ENCODE measurements at regions not wholly inside any gene's neighbourhood (a gene's known extent, or its start where the extent isn't known, plus 50 kb on each side); places are given as distances from the start of the nearest gene placed in this dataset.
"Not testable (repeated sequence)": the region's sequence is repeated elsewhere in the genome, so short reads cannot be mapped to it uniquely, and the experiment has no call there.

DNA sequence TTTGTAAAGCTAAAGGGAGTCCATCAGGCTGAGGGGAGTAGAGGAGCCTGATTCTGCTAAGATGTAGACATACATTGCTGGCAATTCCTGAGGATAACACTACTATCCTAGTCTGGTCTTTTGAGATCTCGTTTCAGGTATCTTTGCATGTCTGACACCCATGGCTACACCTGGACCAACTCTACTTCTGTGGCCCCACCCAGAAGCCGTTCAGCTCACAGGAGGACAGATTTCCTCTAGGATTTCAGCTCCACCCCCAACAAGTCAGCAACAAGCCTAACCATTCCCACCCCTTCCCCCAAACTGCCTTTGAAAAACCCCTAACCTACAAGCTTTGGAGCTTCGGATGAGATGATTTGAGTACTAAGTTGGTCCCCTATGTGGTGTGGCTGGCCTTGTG is 848.2 kb downstream of the NLGN4X start:
- no peak overlapping the region for H3K4me3 ChIP-seq

DNA sequence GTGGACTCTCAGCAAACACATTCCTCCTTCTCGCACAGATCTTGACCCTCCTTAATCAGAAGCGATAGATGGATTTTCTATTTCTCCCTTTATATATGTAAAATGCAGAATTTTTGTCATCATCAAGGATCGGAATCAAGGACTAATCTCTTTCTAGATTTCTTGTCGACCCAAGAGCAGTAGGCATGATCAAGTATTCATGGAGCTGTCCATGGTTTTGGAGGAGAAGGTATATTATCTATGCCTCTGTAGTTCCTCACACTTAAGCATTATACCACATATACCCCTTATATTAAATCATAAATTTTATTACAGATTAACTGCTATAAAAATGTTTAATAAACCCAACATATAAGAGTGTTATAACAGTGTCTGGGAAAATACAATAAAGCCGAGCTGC is 886.8 kb downstream of the NLGN4X start:
- H3K27ac ChIP-seq = no peak overlapping the region
- no peak overlapping the region for H3K4me3 ChIP-seq

More for the DNA sequence above, 848.2 kb downstream of the NLGN4X start:
- no peak overlapping the region for H3K27ac ChIP-seq

DNA sequence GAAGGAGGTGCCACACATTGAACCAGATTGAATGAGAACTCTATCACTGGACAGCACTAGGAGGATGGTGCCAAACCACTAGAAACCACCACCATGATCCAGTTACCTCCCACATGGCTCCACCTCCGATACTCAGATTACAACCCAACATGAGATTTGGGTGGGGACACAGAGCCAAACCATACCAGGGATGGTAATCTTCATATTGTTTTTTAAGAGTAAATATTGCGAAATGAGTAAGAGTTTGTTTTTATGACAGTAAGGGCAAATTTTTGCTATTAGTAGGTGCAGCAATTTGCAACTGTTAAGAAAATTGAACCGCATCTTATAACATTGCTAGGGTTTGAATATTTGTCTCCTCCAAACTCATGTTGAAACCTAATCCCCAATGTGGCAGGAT is 891.5 kb downstream of the NLGN4X start:
- no peak overlapping the region for H3K27ac ChIP-seq
- H3K4me3 ChIP-seq = no peak overlapping the region

DNA sequence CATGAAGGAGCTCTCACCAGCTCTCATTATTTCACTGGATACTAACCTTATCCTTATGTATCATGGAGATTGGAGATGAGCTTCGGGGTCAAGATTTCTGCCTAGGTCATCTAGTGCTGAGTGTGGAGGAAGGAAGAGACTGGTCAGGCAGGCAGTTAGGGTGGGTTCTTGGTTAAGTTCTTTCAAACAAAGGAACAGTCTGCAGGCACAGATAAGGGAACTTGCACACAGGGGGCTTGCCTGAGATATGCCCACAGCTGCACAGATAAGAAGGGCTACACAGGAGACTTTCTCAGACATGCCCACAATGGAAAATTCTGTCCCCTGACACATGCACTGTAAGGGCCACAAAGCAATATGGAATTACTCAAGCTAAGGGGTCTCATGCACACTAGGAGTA is 904.1 kb downstream of the NLGN4X start:
- no peak overlapping the region for H3K4me3 ChIP-seq
- H3K27ac ChIP-seq = no peak overlapping the region

DNA sequence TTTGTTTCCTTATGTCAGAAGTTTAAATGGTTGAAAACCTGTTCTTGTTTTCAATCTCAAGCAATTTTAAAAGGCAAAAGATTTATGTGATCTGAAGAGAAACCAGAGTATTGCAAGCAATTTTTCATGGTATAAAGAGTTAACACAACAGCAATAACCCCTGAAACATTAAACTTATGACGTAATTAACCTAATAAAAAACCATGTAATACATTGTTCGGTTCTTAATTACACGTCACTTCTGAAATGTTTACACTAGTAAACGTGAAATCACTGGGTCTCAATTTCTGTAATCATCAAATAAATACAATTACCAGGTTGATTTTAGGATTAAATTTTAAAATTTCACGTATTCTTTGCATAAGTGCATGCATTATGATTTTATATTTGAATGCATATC is 914.5 kb downstream of the NLGN4X start:
- Histone ChIP-seq H3K4me3 (no peak overlapping the region), H3K27ac (no peak overlapping the region)

DNA sequence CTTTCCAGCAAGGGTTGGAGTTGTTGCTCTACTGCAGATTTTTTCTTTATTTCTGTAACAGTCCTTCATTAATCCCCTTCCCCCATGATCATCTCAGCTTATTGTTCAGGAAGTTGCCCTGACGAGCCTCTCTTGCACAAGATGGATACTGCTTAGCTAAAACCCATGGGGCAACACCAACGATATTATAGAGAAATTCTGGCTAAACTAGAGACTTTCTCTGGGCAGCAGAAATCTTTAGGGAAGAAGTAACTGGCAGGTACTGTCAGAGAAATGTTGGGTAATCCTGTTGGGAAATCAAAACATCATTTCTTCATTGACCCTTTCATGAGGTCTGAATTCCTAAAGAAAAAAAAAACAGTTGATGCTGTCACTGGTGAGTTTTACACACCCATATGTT is 921.3 kb downstream of the NLGN4X start:
- H3K4me3 ChIP-seq = no peak overlapping the region
- H3K27ac ChIP-seq = no peak overlapping the region

DNA sequence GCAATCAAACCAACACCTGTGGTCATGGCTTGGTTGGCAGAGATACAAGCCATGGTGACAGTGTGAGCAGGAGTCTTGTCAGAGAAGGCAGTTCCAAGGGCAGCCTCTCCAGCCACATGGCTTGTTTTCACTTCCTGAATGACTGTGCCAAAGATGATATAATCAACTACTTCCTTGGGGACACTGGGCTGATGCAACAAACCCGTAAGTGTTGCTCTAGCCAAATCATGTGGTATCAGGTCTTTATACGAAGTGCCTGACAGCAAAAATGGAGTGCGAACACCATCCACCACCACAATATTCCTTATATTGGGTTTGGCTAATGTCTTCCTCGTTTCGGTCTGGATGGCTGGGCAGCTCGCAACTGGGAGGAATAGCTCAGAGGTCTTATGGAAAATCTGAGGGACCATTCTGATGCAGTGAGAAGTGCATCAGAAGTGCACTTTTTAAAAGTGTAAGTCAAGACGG is 922.0 kb downstream of the NLGN4X start:
- no peak overlapping the region for H3K4me3 ChIP-seq
- no peak overlapping the region for H3K27ac ChIP-seq

DNA sequence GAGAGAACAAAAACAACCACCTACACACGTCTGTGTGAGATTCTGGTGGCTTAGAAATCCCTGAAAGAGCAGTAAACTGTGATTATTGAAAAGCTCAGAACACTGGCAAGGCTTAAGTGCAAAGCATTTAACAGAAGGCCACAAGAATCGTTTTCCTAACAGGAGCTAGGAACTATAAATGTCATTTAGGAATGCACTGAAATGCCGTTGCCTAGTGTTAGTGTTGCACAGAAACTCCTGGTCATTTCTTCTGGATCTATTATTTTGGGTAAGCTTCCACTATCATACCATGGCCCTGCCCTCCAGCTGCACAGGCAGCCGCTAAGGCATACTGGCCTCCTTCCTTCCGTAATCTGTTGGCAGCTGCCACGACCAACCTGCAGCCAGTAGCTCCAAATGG is 923.2 kb downstream of the NLGN4X start:
- H3K4me3 ChIP-seq = no peak overlapping the region
- no peak overlapping the region for H3K27ac ChIP-seq

DNA sequence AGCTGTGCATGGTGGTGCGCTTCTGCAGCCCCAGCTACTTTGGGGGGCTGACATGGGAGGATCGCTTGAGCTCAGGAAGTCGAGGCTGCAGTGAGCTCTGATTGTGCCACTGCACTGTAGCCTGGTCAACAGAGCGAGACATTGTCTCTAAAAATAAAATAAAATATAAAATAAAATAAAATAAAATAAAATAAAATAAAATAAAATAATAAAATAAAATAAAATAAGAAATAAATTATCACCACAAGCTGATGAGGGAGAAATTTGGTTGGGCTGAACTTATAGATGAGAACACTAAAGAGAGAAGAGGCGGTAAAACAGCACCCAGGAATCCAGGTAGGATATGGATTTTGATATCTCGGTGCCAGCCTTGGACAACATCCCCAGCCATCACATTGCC is 933.7 kb downstream of the NLGN4X start:
- Histone ChIP-seq H3K4me3 (no peak overlapping the region), H3K27ac (no peak overlapping the region)

DNA sequence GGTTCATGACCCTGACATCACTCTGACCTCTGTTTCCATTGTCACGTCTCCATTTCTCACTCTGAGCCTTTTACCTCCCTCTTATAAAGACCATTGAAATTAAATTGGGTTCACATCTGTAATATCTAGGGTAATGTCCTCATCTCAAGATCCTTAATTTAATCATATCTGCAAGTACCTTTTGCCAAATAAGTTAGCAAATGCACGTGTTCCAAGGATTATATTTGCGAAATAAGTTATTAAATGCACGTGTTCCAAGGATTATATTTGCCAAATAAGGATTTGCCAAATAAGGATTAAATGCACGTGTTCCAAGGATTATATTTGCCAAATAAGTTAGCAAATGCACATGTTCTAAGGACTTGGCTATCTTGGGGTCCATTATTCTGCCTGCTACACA is 938.0 kb downstream of the NLGN4X start:
- H3K4me3 ChIP-seq = no peak overlapping the region
- no peak overlapping the region for H3K27ac ChIP-seq

DNA sequence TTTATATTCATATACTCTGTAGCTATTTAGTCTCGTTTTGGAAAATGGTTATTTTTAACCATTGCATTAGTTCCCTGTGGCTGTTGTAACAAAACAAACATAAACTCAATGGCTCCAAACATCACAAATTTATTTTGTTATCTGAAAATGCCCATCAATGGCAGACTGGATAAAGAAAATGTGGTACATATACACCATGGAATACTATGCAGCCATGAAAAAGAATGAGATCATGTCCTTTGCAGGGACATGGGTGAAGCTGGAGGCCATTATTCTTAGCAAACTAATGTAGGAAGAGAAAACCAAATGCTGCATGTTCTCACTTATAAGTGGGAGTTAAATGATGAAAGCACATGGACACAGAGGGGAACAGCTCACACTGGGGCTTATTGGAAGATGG is 938.7 kb downstream of the NLGN4X start:
- H3K27ac ChIP-seq, H3K4me3 ChIP-seq: not testable (repeated sequence)

DNA sequence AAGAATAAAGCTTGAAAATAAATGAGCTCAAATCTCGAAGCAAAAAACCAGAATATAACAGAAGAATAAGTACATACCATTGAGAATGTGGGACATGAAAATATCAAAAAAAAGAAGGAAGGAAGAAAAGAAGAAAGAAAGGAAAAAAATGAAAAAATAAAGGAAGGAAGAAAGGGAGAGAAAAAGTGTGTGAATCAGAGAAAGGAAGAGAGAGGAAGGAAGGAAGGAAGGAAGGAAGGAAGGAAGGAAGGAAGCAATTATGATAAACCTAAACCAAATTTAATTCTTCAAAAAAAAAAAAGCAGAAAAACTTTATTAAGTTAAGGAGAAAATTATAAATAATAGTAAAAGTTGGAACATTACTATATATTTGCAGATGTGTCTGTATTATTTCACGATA is 949.8 kb downstream of the NLGN4X start:
- no peak overlapping the region for H3K27ac ChIP-seq
- H3K4me3 ChIP-seq = no peak overlapping the region

DNA sequence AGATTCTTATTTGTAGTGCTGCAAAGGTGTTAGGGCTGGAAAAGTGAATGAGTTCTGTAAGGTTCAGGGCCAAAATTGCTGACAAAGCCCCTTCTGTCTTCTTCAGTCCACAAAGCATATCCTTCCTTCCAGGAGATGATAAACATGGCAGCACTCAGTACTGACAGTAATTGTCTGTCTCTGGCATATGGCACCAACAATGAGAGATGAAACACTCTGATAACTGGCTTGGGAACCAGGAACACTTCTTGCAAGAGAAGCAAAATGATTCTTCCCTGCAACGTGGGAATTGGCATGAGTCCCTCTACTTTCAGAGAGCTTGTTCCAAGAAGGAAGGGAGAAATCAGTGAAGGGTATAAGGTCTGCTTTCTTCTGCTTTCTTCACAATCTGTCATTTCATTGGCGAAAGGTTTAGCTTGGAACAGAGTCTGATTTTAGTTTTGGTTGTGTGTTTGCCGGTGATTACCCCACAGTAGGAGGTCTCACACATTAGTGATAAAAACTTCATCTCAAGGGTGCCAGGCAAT is 963.3 kb downstream of the NLGN4X start:
- H3K27ac ChIP-seq = no peak overlapping the region
- no peak overlapping the region for H3K4me3 ChIP-seq

DNA sequence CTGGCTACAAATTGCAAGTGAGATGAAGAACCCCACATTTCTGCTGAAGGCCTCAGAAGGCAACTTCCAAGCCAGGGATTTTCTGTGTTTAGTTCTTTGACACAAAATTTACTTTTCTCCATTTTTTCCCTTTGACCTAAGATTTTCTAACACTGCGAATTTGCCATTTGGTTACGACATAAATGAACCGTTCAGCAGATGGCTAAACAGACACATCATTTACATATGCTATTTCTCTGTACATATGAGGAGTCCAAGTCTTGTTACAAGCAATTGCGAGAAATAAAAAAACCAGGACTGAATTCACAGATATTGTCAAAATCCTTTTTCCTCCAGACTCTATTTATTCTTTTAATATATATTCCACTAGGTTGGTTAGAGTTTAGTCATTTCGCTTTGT is 978.6 kb downstream of the NLGN4X start:
- Histone ChIP-seq H3K27ac (no peak overlapping the region), H3K4me3 (no peak overlapping the region)

DNA sequence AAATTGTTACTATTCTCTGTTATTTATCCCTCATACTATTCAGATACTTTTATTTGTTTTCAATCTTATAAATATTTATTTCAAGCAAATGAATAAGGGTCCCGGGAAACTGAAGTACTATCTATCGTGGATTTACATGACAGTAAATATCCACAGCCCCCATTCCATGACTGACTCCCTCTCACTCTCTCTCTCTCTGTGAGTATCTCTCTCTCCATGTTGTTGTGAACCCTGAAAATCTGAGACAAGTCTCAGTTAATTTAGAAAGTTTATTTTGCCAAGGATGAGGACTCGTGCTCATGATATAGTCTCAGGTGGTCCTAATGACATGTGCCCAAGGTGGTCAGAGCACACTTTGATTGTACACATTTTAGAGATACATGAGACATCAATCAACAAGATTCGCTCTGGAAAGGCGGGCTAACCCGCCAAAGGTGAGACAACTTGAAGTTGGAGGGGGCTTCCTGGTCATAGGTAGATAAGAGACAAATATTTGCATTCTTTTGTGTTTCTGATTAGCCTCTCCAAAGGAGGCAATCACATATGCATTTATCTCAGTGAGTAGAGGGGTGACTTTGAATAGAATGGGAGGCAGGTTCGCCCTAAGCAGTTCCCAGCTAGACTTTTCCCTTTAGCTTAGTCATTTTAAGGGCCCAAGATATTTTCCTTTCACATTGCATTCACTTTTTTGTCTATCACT is 986.4 kb downstream of the NLGN4X start:
- no peak overlapping the region for H3K27ac ChIP-seq
- no peak overlapping the region for H3K4me3 ChIP-seq

DNA sequence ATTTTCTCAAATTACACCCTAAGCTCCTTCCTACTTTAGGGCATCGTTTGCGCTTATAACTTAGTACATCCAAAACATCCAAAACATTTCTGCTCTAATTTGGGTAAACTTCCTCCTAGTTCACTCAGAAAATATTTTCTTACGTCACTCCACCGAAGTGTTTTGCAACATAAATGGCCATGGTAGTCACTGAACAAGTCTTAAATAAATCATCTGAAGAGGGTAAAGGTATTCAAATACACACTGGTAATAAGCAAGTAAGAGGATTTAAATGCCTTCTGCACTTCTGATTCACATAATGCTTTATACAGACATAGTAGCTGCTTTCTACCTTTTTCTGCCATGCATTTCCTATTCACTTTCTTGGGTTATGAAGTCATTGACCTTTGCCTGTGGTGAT is 991.9 kb downstream of the NLGN4X start:
- no peak overlapping the region for H3K4me3 ChIP-seq
- no peak overlapping the region for H3K27ac ChIP-seq

DNA sequence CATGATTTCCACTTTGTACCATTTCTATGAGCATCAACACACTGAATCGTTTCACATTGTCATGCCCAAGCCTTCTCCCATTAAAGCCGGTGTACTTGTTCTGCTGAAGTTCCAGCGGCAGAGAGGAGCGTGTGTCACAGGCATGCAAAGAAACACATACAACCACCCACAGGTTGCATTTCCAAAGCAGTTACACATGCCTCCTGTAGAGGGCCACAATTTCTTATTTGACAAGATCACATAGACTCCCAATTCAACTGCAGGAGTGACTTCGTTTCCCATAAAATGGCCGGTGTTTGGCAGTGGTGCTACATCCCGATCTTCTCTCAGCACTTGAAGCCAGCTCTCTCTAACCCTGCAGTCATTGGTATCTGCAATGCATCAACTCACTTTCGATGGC is 992.6 kb downstream of the NLGN4X start:
- no peak overlapping the region for H3K27ac ChIP-seq
- no peak overlapping the region for H3K4me3 ChIP-seq

DNA sequence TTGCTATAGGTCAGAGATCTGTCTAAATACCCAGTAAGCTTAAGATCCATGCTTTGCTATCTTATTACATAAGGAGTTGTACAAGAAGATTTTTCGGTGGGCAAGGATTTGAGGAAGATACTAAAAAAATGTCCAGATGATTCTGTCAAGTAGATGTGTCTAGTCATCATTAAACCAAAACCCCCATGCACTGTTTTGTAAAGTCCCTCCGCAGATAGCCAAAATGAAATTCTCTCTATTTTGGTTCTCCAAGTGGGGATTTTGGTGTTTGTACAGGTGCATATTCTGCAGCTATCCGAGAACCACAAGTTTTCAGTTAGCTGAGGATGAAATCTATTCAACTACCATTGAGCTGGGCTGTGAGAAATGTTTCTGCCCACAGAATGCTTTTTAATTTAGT is 994.8 kb downstream of the NLGN4X start:
- Histone ChIP-seq H3K27ac (no peak overlapping the region), H3K4me3 (no peak overlapping the region)

DNA sequence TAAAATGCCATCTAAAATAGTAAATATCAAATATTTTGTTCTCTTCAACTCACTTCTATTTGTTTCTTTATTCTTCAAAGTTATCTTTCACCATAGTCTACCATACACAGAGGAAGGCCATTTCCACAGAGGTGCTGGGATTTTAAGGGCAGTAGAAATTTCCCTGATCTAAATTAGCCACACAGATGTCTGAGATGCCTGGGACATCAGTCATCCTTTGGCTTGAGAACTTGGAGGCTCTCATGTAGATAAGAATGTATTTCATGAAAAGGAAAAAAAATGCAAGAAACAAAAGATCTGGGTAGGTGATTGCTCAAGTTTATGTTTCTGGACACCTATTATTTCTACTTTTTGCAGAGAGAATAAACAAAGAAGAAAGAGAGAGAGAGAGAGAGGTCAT is 1008.2 kb downstream of the NLGN4X start:
- H3K27ac ChIP-seq = no peak overlapping the region
- no peak overlapping the region for H3K4me3 ChIP-seq

DNA sequence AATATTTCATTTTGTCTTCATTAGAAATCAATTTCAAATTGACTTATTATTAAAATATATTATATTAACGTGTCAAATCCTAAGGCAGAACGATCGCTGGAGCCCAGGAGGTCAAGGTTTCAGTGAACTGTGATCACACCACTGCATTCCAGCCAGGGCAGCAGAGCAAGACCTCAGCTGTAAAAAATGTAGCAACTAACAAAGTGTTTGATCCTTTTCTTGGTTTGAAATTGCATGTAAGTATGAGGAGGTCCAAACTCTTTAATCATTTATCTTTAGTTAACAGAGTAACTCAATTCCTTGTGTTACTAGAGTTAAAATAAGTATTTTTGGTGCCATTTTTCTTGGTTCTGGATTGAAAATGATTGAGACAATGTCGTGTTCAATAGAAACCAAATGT is 1033.9 kb downstream of the NLGN4X start:
- Histone ChIP-seq H3K27ac (no peak overlapping the region), H3K4me3 (no peak overlapping the region)

DNA sequence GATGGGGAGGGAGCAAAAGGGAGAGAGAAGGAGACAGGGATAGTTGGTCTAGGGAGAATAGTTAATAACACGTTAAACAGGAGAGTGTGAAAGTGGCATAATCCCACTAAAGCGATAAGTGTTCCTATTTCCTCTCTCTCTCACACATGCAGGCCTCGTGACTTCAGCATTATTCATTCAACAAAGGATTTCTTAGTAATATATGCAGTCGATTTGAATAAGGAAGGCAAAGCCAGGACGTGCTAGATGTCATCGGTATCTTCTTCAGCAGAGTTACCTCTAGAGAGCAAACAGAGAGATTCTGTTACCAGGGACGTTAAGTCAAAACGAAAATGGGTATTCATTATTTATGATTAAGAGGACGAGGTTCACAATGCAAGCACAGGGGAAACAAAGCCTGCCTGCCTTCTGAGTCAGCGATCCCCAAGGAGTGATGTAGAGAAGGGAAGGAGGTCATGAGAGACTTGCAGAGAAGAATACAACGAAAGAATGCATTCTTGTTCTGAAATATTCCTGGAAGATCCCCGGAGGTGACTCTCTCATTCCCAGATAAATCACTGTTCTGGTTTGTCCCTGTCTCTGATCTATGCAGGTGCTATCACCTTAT is 1048.4 kb downstream of the NLGN4X start:
- Histone ChIP-seq H3K4me3 (no peak overlapping the region), H3K27ac (no peak overlapping the region)

DNA sequence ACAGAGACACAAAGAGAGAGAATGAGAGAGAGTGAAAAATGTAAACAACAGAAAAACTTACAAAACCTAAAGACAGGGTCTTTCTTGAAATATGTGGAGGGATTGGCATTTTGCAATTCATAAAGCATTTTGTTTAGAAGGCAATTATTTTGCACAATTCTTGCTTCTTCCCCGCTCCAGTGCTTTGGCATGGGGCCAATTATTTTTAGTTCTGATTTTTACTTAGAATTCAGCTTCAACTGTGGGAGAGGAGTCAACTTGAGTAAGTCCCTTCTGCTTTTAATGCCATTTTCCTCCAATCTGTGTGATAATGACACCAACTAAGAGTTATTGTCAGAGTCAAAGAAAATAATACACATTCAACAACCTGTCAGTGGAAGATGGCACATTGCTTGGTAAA is 1051.9 kb downstream of the NLGN4X start:
- H3K4me3 ChIP-seq = no peak overlapping the region
- H3K27ac ChIP-seq = no peak overlapping the region
